ENCODE measurements at regions not wholly inside any gene's neighbourhood (a gene's known extent, or its start where the extent isn't known, plus 50 kb on each side); places are given as distances from the start of the nearest gene placed in this dataset.
"Not testable (repeated sequence)": the region's sequence is repeated elsewhere in the genome, so short reads cannot be mapped to it uniquely, and the experiment has no call there.

- DNase-seq (no peak), ATAC-seq (ENCODE audit: low FRiP score in 2 of 2) (no peak)
- no peaks in the 10 kb centered on the region for H3K36me3 ChIP-seq
- no peaks in the 10 kb centered on the region for H3K27me3 ChIP-seq
- H3K4me3 ChIP-seq = no peak overlapping the region
- 52 to 64% methylated on average over 4 of the region's 4 CpGs for WGBS, 2 donors
- no peak overlapping the region for H3K27ac ChIP-seq
- no peaks in the 10 kb centered on the region for H3K9me3 ChIP-seq
- no peaks in the 10 kb centered on the region for H3K4me1 ChIP-seq
- TF ChIP-seq POLR2AphosphoS5 (IDR thresholded peaks at IDR 0.05) (no peak), CTCF (IDR thresholded peaks at IDR 0.05) (no peak), POLR2A (IDR thresholded peaks at IDR 0.05) (no peak), EP300 (IDR thresholded peaks at IDR 0.05) (no peak)
Measured at GRCh38 chr16:59543641-59544040, 809.5 kb upstream of the GOT2 start.

GRCh38 chr16:59540621-59541020 is 806.5 kb upstream of the GOT2 start:
- TF ChIP-seq POLR2A (IDR thresholded peaks at IDR 0.05) = no peak
- no peak for TF ChIP-seq POLR2AphosphoS5 (IDR thresholded peaks at IDR 0.05)
- no peak for TF ChIP-seq EP300 (IDR thresholded peaks at IDR 0.05)
- no peak for TF ChIP-seq CTCF (IDR thresholded peaks at IDR 0.05)
- Histone ChIP-seq H3K4me1 (no peaks in the 10 kb centered on the region), H3K27ac (no peak overlapping the region), H3K36me3 (no peaks in the 10 kb centered on the region), H3K27me3 (no peaks in the 10 kb centered on the region), H3K9me3 (no peaks in the 10 kb centered on the region), H3K4me3 (no peak overlapping the region)
- DNase-seq (no peak), ATAC-seq (ENCODE audit: low FRiP score in 2 of 2) (no peak)
- WGBS, 2 donors = 82 to 84% methylated on average over 8 of the region's 8 CpGs

GRCh38 chr16:59535298-59535697 is 801.2 kb upstream of the GOT2 start:
- no peaks in the 10 kb centered on the region for H3K27me3 ChIP-seq
- no peak overlapping the region for H3K27ac ChIP-seq
- no peak overlapping the region for H3K4me3 ChIP-seq
- 75 to 79% methylated on average over 4 of the region's 4 CpGs for WGBS, 2 donors
- no peaks in the 10 kb centered on the region for H3K4me1 ChIP-seq
- H3K36me3 ChIP-seq = no peaks in the 10 kb centered on the region
- DNase-seq (no peak), ATAC-seq (ENCODE audit: low FRiP score in 2 of 2) (no peak)
- H3K9me3 ChIP-seq = no peaks in the 10 kb centered on the region
- TF ChIP-seq CTCF (IDR thresholded peaks at IDR 0.05) (no peak), POLR2A (IDR thresholded peaks at IDR 0.05) (no peak), POLR2AphosphoS5 (IDR thresholded peaks at IDR 0.05) (no peak), EP300 (IDR thresholded peaks at IDR 0.05) (no peak)

GRCh38 chr16:59527206-59527997 is 793.3 kb upstream of the GOT2 start:
- Histone ChIP-seq H3K36me3 (no peaks in the 10 kb centered on the region), H3K4me1 (no peaks in the 10 kb centered on the region), H3K4me3 (no peak overlapping the region), H3K9me3 (no peaks in the 10 kb centered on the region), H3K27ac (no peak overlapping the region), H3K27me3 (no peaks in the 10 kb centered on the region)
- DNase-seq (no peak), ATAC-seq (ENCODE audit: low FRiP score in 2 of 2) (peak in 1 of 2 donors; percentile 61)
- 61 to 67% methylated on average over 14 of the region's 14 CpGs for WGBS, 2 donors
- TF ChIP-seq POLR2A (IDR thresholded peaks at IDR 0.05) (no peak), EP300 (IDR thresholded peaks at IDR 0.05) (no peak), POLR2AphosphoS5 (IDR thresholded peaks at IDR 0.05) (no peak), CTCF (IDR thresholded peaks at IDR 0.05) (no peak)

- no peaks in the 10 kb centered on the region for H3K27me3 ChIP-seq
- no peak for TF ChIP-seq POLR2AphosphoS5 (IDR thresholded peaks at IDR 0.05)
- DNase-seq = no peak
- no peak for ATAC-seq (ENCODE audit: low FRiP score in 2 of 2)
- WGBS, 2 donors = 78 to 95% methylated on average over 3 of the region's 3 CpGs
- no peaks in the 10 kb centered on the region for H3K9me3 ChIP-seq
- H3K36me3 ChIP-seq = no peaks in the 10 kb centered on the region
- no peaks in the 10 kb centered on the region for H3K4me1 ChIP-seq
- H3K27ac ChIP-seq = no peak overlapping the region
- no peak overlapping the region for H3K4me3 ChIP-seq
Measured at GRCh38 chr16:59522826-59523225, 788.7 kb upstream of the GOT2 start.

GRCh38 chr16:59518721-59519120 is 784.6 kb upstream of the GOT2 start:
- not testable (repeated sequence) for H3K9me3 ChIP-seq; H3K4me3 ChIP-seq; DNase-seq; H3K4me1 ChIP-seq; ATAC-seq (ENCODE audit: low FRiP score in 2 of 2); H3K27ac ChIP-seq; H3K36me3 ChIP-seq; H3K27me3 ChIP-seq
- WGBS, 2 donors = 50 to 68% methylated on average over 5 of the region's 5 CpGs

Data from upper lobe of left lung (tissue), 6 donors.